SK-N-SH (cell line): ENCODE measurements at regions not wholly inside any gene's neighbourhood (a gene's known extent, or its start where the extent isn't known, plus 50 kb on each side); places are given as distances from the start of the nearest gene placed in this dataset.

Experiments used
- CTCF ChIA-PET: fragments of 300-600, 350-600 bp; formaldehyde crosslinking; extraction: SDS; loops from one replicate; lab custom pipeline; 2021; lab: Yijun Ruan, JAX
- POLR2A ChIA-PET: fragments of 350-600 bp; sonication (Branson Sonifier 250); formaldehyde crosslinking; extraction: SDS; loops from one replicate; lab custom pipeline; 2020; ENCODE audit warnings: antibody characterized with exemption, inconsistent platforms; lab: Yijun Ruan, JAX
- DNase-seq: peaks from one replicate; pipeline ENCODE4 v3.0.0; 2012
- H2AFZ ChIP-seq: fragments of 200-600 bp; sonication (generic); 2 replicates; pipeline ENCODE4 v1.8.1; 2016; ENCODE audit warnings: antibody characterized with exemption, mild to moderate bottlenecking, low read depth
- H3F3A ChIP-seq: fragments of 200-600 bp; sonication (generic); replicated peaks from 2 replicates; pipeline ENCODE3; 2016; ENCODE audit warnings: antibody characterized with exemption, mild to moderate bottlenecking; ENCODE audit not compliant: insufficient read depth
- H3K27ac ChIP-seq, 2 experiments: fragments of 200-500 bp in 1 of 2; fragments of 200-600 bp in 1 of 2; sonication (Bioruptor generic) in 1 of 2; sonication (generic), shearing (Covaris generic) in 1 of 2; 2 replicates each; pipeline versions ENCODE4 v1.5.1 to v1.6.1; 2014 to 2016; ENCODE audit warnings: low read depth in 2 of 2, inconsistent platforms in 1 of 2, low read length in 1 of 2, mild to moderate bottlenecking in 1 of 2, mixed read lengths in 1 of 2
- H3K27me3 ChIP-seq: fragments of 200-600 bp; sonication (generic), shearing (Covaris generic); 2 replicates; pipeline ENCODE4 v1.6.1; 2016; ENCODE audit warnings: mixed run types; ENCODE audit not compliant: insufficient read depth
- H3K36me3 ChIP-seq, 2 experiments: fragments of 200-500 bp in 1 of 2; fragments of 200-600 bp in 1 of 2; sonication (Bioruptor generic) in 1 of 2; sonication (generic) in 1 of 2; replicated peaks in 1 of 2; 2 replicates each; pipeline versions ENCODE3 to v1.5.1; 2014 to 2016; ENCODE audit warnings: low read length in 1 of 2, mild to moderate bottlenecking in 1 of 2; ENCODE audit not compliant: insufficient read depth in 2 of 2, control insufficient read depth in 1 of 2
- H3K4me1 ChIP-seq, 2 experiments: fragments of 200-500 bp in 1 of 2; fragments of 200-600 bp in 1 of 2; sonication (Bioruptor generic) in 1 of 2; sonication (generic), shearing (Covaris generic) in 1 of 2; 2 replicates each; pipeline versions ENCODE4 v1.5.1 to v1.6.1; 2014 to 2016; ENCODE audit warnings: low read depth in 1 of 2, low read length in 1 of 2, mixed run types in 1 of 2; ENCODE audit not compliant: insufficient read depth in 2 of 2, control insufficient read depth in 1 of 2
- H3K4me2 ChIP-seq: fragments of 200-600 bp; sonication (generic), shearing (Covaris generic); 2 replicates; pipeline ENCODE4 v1.6.1; 2017; ENCODE audit warnings: mixed run types
- H3K4me3 ChIP-seq, 2 experiments: fragments of 200-500 bp in 1 of 2; fragments of 200-600 bp in 1 of 2; sonication (Bioruptor generic) in 1 of 2; sonication (generic), shearing (Covaris generic) in 1 of 2; 2 replicates each; pipeline versions ENCODE4 v1.5.1 to v1.8.1; 2014 to 2016; ENCODE audit warnings: low read depth in 2 of 2, inconsistent platforms in 1 of 2, low read length in 1 of 2, mild to moderate bottlenecking in 1 of 2, mixed read lengths in 1 of 2, moderate library complexity in 1 of 2
- H3K79me2 ChIP-seq: fragments of 200-600 bp; sonication (generic); 2 replicates; pipeline ENCODE4 v1.8.1; 2017; ENCODE audit warnings: mild to moderate bottlenecking; ENCODE audit not compliant: insufficient read depth
- H3K9ac ChIP-seq: fragments of 200-600 bp; sonication (generic); 2 replicates; pipeline ENCODE4 v1.6.1; 2017; ENCODE audit warnings: mixed run types
- H3K9me2 ChIP-seq: fragments of 200-600 bp; sonication (generic); 2 replicates; pipeline ENCODE4 v1.6.1; 2017; ENCODE audit warnings: mixed run types
- H3K9me3 ChIP-seq: fragments of 200-600 bp; sonication (generic); 2 replicates; pipeline ENCODE4 v1.6.1; 2017; ENCODE audit warnings: mixed run types, mild to moderate bottlenecking, moderate library complexity
- H4K20me1 ChIP-seq: fragments of 200-600 bp; sonication (generic); 2 replicates; pipeline ENCODE4 v1.6.1; 2017; ENCODE audit warnings: mild to moderate bottlenecking, mixed run types; ENCODE audit not compliant: insufficient read depth
- CHD2 ChIP-seq: fragments of 150-350 bp; IDR thresholded peaks from 2 replicates; pipeline ENCODE4 v1.6.1; 2018; ENCODE audit warnings: low read length; ENCODE audit not compliant: partially characterized antibody
- EP300 ChIP-seq, 2 experiments: IDR thresholded peaks; 2 replicates each; pipeline versions ENCODE4 v1.4.0 to v1.6.1; 2012; ENCODE audit warnings: borderline replicate concordance in 1 of 2, low read depth in 1 of 2, low read length in 1 of 2
- EZH2phosphoT487 ChIP-seq: fragments of 200-600 bp; sonication (generic); IDR thresholded peaks from 2 replicates; pipeline ENCODE4 v1.6.1; 2017; ENCODE audit warnings: low read depth, mixed run types, mild to moderate bottlenecking, antibody characterized with exemption, moderate library complexity, borderline replicate concordance
- FOSL2 ChIP-seq: IDR thresholded peaks from 2 replicates; pipeline ENCODE4 v1.4.0; 2012; ENCODE audit warnings: low read depth, mild to moderate bottlenecking, moderate library complexity, borderline replicate concordance
- GATA2 ChIP-seq: sonication (generic); formaldehyde crosslinking; IDR thresholded peaks from 2 replicates; pipeline ENCODE4 v1.5.0; 2020; ENCODE audit warnings: mild to moderate bottlenecking, missing genetic modification reagents
- JUND ChIP-seq: IDR thresholded peaks from 2 replicates; pipeline ENCODE4 v1.4.0; 2012
- MEF2A ChIP-seq: IDR thresholded peaks from 2 replicates; pipeline ENCODE4 v1.4.0; 2012; ENCODE audit warnings: low read depth, borderline replicate concordance
- NFIC ChIP-seq: IDR thresholded peaks from 2 replicates; pipeline ENCODE4 v1.4.0; 2012; ENCODE audit warnings: borderline replicate concordance
- POLR2AphosphoS5 ChIP-seq: IDR thresholded peaks from 2 replicates; pipeline ENCODE4 v1.6.1; 2012; ENCODE audit warnings: low read depth, low read length
- RAD21 ChIP-seq: IDR thresholded peaks from 2 replicates; pipeline ENCODE4 v1.6.1; 2012; ENCODE audit warnings: mild to moderate bottlenecking, low read length
- RCOR1 ChIP-seq: fragments of 150-350 bp; IDR thresholded peaks from 2 replicates; pipeline ENCODE4 v1.6.1; 2017; ENCODE audit warnings: antibody characterized with exemption, low read length
- RXRA ChIP-seq: IDR thresholded peaks from 2 replicates; pipeline ENCODE4 v1.4.0; 2012; ENCODE audit warnings: low read depth, mild to moderate bottlenecking, borderline replicate concordance
- SIN3A ChIP-seq: IDR thresholded peaks from 2 replicates; pipeline ENCODE4 v1.6.1; 2012; ENCODE audit warnings: low read depth, mild to moderate bottlenecking, low read length, moderate library complexity, borderline replicate concordance
- WGBS: methylation state at CpG from one replicate; pipeline ENCODE4 v1.1.6; 2017; ENCODE audit warnings: low lambda C conversion rate; 5-methylcytosine and 5-hydroxymethylcytosine counted together
- TF ChIP-seq, protein P1 (sequence below): IDR thresholded peaks from 2 replicates; pipeline ENCODE4 v1.4.0; 2012; ENCODE audit warnings: low read depth, borderline replicate concordance
- TF ChIP-seq, protein P2 (sequence below): fragments of 150-350 bp; IDR thresholded peaks from 2 replicates; pipeline ENCODE4 v1.6.1; 2017; ENCODE audit warnings: antibody characterized with exemption, low read length, low read depth, borderline replicate concordance
- TF ChIP-seq, protein P3 (sequence below): fragments of 200-600 bp; sonication (generic); IDR thresholded peaks from 2 replicates; pipeline ENCODE4 v1.6.1; 2017; ENCODE audit warnings: antibody characterized with exemption, mild to moderate bottlenecking, moderate library complexity
- TF ChIP-seq, protein P4 (sequence below): fragments of 150-350 bp; IDR thresholded peaks from 2 replicates; pipeline ENCODE4 v1.6.1; 2016; ENCODE audit warnings: mild to moderate bottlenecking, low read depth, low read length
- TF ChIP-seq, protein P5 (sequence below): IDR thresholded peaks from 2 replicates; pipeline ENCODE4 v1.4.0; 2012; ENCODE audit warnings: low read depth, borderline replicate concordance

DNA sequence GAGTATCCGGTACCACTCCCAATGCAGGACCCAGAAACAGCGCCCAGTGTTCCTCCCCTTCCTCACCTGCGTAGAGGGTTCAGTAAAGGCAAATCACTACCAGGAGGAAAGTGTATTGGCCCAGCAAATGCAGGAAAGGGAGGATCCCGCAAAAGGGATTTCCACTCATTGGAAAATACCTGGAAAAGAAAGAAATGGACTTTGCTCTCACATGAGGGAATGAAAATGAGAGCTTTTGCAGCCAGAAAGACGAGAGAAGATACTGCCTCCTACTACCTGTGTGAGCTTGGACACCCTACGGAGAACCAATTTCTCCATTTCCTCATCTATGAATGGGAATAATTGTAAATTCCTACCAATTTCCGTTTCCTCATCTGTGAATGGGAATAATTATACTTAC is 184.1 kb upstream of the PPARGC1A start:
- Histone ChIP-seq H3K4me3 (no peak overlapping the region), H3K79me2 (no peaks in the 10 kb centered on the region), H3K36me3 (no peaks in the 10 kb centered on the region), H3K27me3 (no peaks in the 10 kb centered on the region), H3K9me3 (no peaks in the 10 kb centered on the region), H4K20me1 (no peaks in the 10 kb centered on the region), H3K4me2 (no peak overlapping the region), H3F3A (no peaks in the 10 kb centered on the region), H2AFZ (no peak overlapping the region), H3K9me2 (no peaks in the 10 kb centered on the region), H3K9ac (no peak overlapping the region), H3K4me1 (no peaks in the 10 kb centered on the region), H3K27ac (no peak overlapping the region)
- ChIA-PET POLR2A (no interaction called here), CTCF (no interaction called here)
- WGBS, result 40% methylated on average over 7 of the region's 7 CpGs
- no peak for DNase-seq
- TF ChIP-seq CHD2, result no peak
- TF ChIP-seq, protein P1, sequence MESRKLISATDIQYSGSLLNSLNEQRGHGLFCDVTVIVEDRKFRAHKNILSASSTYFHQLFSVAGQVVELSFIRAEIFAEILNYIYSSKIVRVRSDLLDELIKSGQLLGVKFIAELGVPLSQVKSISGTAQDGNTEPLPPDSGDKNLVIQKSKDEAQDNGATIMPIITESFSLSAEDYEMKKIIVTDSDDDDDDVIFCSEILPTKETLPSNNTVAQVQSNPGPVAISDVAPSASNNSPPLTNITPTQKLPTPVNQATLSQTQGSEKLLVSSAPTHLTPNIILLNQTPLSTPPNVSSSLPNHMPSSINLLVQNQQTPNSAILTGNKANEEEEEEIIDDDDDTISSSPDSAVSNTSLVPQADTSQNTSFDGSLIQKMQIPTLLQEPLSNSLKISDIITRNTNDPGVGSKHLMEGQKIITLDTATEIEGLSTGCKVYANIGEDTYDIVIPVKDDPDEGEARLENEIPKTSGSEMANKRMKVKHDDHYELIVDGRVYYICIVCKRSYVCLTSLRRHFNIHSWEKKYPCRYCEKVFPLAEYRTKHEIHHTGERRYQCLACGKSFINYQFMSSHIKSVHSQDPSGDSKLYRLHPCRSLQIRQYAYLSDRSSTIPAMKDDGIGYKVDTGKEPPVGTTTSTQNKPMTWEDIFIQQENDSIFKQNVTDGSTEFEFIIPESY, result no peak
- TF ChIP-seq FOSL2, result no peak
- TF ChIP-seq, protein P2, sequence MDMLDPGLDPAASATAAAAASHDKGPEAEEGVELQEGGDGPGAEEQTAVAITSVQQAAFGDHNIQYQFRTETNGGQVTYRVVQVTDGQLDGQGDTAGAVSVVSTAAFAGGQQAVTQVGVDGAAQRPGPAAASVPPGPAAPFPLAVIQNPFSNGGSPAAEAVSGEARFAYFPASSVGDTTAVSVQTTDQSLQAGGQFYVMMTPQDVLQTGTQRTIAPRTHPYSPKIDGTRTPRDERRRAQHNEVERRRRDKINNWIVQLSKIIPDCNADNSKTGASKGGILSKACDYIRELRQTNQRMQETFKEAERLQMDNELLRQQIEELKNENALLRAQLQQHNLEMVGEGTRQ, result no peak
- TF ChIP-seq SIN3A, result no peak
- TF ChIP-seq, protein P3, sequence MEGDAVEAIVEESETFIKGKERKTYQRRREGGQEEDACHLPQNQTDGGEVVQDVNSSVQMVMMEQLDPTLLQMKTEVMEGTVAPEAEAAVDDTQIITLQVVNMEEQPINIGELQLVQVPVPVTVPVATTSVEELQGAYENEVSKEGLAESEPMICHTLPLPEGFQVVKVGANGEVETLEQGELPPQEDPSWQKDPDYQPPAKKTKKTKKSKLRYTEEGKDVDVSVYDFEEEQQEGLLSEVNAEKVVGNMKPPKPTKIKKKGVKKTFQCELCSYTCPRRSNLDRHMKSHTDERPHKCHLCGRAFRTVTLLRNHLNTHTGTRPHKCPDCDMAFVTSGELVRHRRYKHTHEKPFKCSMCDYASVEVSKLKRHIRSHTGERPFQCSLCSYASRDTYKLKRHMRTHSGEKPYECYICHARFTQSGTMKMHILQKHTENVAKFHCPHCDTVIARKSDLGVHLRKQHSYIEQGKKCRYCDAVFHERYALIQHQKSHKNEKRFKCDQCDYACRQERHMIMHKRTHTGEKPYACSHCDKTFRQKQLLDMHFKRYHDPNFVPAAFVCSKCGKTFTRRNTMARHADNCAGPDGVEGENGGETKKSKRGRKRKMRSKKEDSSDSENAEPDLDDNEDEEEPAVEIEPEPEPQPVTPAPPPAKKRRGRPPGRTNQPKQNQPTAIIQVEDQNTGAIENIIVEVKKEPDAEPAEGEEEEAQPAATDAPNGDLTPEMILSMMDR, result no peak
- no peak for TF ChIP-seq MEF2A
- no peak for TF ChIP-seq GATA2
- no peak for TF ChIP-seq EZH2phosphoT487
- TF ChIP-seq NFIC, result no peak
- TF ChIP-seq RXRA, result no peak

DNA sequence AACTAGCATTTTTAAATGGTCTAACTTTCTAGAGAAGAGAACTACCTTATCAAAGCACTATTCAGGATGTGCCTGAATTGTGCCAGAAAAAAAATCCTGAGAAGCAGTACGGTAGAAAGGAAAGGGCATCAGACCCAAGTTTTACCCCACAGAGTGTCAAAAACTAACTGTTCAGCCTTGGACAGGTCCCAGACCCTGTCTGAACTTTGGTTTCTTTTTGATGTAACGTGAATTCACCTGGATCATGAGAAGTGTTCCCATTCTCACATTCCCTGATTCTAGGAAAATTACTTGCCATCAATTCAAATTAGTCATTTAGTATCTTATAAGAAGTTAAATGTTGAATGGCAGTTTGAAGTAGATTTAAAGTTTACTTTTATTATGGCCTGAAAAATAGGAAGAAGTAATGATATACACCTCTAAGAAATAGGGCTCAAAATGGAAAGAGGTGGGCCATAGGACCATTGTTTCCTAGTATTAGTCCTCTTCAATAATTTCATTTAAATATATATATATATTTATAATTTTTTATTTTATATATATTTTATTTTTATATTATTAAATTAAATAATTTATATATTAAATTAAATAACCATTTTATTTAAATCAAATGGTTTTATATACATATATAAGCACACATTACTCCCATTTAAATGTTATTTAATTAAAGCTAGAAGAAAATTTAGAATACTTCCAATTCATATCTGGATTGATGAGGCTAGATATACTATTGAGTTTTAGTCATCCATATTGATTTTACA is 181.9 kb upstream of the PPARGC1A start:
- H3K27ac ChIP-seq, result no peak overlapping the region
- H3K4me3 ChIP-seq, result no peak overlapping the region
- no peaks in the 10 kb centered on the region for H3K36me3 ChIP-seq
- ChIA-PET POLR2A (no interaction called here), CTCF (no interaction called here)
- no peak overlapping the region for H3K4me2 ChIP-seq
- no peaks in the 10 kb centered on the region for H3K4me1 ChIP-seq
- no peaks in the 10 kb centered on the region for H3F3A ChIP-seq
- H3K9me2 ChIP-seq, result no peaks in the 10 kb centered on the region
- DNase-seq, result no peak
- H3K79me2 ChIP-seq, result no peaks in the 10 kb centered on the region
- no peak overlapping the region for H3K9ac ChIP-seq
- H3K27me3 ChIP-seq, result no peaks in the 10 kb centered on the region
- no peaks in the 10 kb centered on the region for H4K20me1 ChIP-seq
- no peak overlapping the region for H2AFZ ChIP-seq
- TF ChIP-seq MEF2A (no peak), RCOR1 (no peak), EZH2phosphoT487 (no peak), RAD21 (no peak), POLR2AphosphoS5 (no peak), EP300 (IDR thresholded peaks at IDR 0.05; ENCODE audit: borderline replicate concordance in 1 of 2, low read depth in 1 of 2, low read length in 1 of 2) (no peak), JUND (no peak)
- TF ChIP-seq, protein P4, sequence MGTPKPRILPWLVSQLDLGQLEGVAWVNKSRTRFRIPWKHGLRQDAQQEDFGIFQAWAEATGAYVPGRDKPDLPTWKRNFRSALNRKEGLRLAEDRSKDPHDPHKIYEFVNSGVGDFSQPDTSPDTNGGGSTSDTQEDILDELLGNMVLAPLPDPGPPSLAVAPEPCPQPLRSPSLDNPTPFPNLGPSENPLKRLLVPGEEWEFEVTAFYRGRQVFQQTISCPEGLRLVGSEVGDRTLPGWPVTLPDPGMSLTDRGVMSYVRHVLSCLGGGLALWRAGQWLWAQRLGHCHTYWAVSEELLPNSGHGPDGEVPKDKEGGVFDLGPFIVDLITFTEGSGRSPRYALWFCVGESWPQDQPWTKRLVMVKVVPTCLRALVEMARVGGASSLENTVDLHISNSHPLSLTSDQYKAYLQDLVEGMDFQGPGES, result no peak
- TF ChIP-seq, protein P3, result no peak
- TF ChIP-seq, protein P5, sequence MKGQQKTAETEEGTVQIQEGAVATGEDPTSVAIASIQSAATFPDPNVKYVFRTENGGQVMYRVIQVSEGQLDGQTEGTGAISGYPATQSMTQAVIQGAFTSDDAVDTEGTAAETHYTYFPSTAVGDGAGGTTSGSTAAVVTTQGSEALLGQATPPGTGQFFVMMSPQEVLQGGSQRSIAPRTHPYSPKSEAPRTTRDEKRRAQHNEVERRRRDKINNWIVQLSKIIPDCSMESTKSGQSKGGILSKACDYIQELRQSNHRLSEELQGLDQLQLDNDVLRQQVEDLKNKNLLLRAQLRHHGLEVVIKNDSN, result no peak
- H3K9me3 ChIP-seq, result no peaks in the 10 kb centered on the region
- 65% methylated on average over 2 of the region's 2 CpGs for WGBS
